HG02798 (cell line): ENCODE measurements at regions not wholly inside any gene's neighbourhood (a gene's known extent, or its start where the extent isn't known, plus 50 kb on each side); places are given as distances from the start of the nearest gene placed in this dataset.

Source experiments
- ATAC-seq: cut with Tn5 transposase; IDR thresholded peaks from one replicate; pipeline ENCODE4 v1.9.1; 2021; ENCODE audit warnings: mild to moderate bottlenecking; ENCODE audit not compliant: unreplicated experiment, poor library complexity

DNA sequence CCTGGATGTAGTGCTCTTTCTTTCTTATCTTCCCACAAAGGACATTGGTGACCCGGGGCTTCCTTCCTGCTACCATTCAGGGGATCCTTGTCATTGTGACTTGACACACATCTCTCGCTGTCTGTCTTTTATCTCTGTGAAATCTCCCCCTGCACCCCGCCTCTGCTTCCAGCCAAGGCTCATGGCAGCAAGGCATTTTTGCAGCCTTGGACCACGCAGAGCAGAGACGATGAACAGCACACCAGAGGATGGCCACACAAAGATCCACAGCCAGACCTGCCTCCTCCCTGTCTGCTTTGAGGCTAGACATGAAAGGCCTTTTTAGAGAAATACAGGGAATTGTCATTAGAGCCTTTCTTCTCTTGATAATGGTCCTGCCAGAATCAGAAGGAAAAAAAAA lies 549.1 kb downstream of the CDK5RAP2 start:
- no peak for ATAC-seq

- no peak for ATAC-seq
These were observed 561.4 kb downstream of the CDK5RAP2 start for GRCh38 chr9:120018550-120018949.

DNA sequence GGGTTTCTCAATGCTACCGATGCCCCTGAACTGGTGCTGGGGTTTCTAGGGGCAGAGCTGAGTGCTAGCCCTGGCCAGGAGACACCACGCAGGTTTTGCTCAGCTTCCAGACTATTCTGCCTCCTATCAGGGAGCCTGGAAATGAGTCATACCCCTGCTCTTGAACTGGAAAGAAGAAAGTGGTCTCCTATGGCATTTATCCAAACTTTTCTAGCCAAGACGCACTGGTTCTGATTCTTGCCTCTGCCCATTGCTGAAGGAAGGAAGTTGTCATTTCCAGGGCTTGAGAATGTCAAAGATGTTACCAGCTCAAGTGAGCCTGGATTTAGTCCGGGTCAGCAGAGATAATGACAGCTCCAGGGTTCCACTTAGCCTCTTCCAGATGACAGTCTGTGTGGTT lies 561.9 kb downstream of the CDK5RAP2 start:
- ATAC-seq, result no peak

DNA sequence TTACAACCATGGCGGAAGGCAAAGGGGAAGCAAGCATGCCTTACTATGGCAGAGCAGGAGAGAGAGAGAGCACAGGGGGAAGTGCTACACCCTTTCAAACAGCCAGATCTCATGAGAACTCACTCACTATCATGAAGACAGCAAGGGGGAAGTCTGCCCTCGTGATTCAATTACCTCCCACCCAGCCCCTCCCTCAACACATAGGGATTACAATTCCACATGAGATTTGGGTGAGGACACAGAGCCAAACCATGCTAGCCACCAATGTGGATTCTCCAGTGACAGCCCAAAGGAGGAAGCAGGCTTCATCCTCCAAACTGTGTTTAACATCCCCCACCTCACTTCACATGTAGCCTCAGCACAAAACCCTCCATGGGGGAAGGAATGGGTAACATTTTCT lies 563.7 kb downstream of the CDK5RAP2 start:
- ATAC-seq, result no peak

DNA sequence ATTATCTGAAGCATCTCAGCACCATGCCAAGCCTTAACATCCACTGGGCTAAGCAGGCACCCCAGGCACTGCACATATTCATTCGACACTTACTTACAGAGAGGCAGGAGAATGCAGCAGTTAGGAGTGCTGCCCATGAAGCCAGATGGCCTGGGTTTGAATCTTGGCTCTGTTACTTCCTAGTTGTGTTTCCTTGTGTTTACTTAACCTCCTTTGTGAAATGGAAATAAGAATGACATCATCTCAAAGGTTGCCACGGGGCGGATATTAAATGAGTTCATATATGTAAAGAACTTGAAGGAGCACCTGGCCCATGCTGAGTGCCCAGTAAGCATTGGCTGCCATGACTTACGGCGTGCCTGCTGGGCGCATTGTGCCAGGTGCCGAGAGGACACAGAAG lies 565.2 kb downstream of the CDK5RAP2 start:
- no peak for ATAC-seq

DNA sequence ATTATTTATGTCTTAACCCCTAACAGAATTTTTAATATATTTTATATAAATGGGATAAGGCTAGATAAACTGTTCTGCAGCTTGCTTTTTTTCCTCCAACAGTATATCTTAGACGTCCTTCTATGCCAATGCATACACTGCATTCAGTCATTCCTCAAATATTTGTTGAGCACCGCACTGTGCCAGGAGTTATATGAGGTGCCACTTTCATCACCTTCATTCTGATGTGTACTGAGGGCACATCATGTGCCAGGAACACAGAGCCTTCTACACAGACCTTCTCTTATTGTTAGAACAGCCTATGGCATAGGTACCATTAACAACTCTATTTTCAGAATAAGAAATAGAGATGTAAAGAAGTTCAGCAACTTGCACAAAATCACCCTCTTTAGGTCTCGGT lies 570.1 kb downstream of the CDK5RAP2 start:
- ATAC-seq, result no peak

- ATAC-seq, result no peak
These were observed 578.4 kb downstream of the CDK5RAP2 start for GRCh38 chr9:120001536-120001935.

- ATAC-seq, result no peak
These were observed 581.4 kb downstream of the CDK5RAP2 start for GRCh38 chr9:119998614-119999013.

- ATAC-seq, result no peak
These were observed 588.2 kb downstream of the CDK5RAP2 start for GRCh38 chr9:119991797-119992196.

- ATAC-seq, result no peak
These were observed 593.3 kb downstream of the CDK5RAP2 start for GRCh38 chr9:119986713-119987112.

DNA sequence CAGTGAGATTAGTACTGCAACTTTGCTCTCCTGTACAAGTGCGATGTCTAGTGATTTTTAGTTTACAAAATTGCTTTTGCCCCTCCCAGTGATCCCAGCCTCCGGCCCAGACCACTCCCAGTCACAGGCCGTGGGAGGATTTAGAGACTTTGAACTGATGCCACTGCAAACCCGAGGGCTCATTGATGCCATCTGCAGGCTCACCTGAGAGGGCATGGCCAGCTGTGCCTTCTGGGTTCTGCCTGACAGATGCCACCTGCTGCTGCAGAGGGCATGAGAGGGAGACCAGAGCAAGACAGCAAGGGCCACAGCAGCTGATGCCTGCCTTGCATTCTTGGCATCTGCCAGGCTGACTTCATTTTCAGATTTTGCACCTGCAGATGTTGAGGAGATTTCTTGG lies 593.8 kb downstream of the CDK5RAP2 start:
- no peak for ATAC-seq

GRCh38 chr9:119974026-119974425 lies 604.8 kb upstream of the BRINP1 start:
- no peak for ATAC-seq

- ATAC-seq, result peak; percentile 96
These were observed 599.8 kb upstream of the BRINP1 start for GRCh38 chr9:119968836-119969707.

DNA sequence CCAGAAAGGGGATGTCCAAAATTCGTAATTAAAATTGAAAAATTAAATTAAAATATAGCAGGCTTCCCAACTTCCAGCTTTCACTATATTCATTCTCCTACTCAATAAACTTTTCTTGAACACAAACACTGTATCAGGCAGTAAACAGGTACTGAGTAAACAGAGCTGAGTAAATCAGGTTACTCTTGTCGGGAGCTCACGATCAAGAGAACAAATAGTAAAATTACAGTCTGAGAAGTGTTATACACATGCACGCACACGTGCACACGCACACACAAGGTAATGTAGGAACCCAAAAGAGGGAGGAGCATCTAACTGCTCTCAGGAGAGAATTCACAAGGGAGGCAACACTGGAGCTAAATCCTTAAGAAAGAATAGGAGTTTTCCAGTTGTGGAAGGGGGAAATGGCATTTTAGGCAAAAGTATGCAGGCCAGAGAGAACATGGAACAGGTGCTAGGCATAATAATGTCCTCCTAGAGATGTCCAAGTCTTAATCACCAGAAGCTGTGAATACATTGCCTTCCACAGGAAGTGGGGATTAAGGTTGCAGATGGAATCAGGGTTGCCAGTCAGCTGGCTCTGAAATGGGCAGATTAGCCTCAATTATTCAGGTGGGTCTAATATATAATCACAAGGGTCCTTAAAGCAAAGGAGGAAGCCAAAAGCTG lies 598.8 kb upstream of the BRINP1 start:
- ATAC-seq, result no peak

- ATAC-seq, result no peak
These were observed 594.6 kb upstream of the BRINP1 start for GRCh38 chr9:119963798-119964372.

DNA sequence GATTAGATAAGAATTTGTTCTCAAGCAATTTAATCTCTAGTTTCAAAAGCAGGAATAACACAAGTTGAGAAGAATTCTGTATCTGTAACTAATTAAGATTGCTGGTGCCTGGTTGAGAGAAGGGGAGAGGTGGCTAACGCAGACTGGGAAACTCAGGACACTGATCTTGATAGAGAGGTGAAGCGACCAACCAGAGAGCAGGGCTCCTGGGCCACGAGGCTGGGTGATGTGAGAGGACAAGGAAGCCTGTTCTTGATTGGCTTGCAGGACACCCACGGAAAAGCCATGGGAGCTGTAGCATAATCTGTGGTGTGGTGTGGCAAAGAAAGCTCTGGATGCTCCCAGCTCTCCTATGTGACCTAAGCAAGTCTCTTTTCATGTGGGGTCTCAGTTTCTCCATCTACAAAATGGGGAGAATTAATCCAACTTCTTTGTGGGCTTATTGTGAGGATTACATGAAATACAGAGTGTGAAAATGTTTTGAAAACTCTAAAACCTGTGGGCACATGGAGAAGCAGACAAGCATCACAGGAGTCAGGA lies 594.1 kb upstream of the BRINP1 start:
- ATAC-seq, result no peak

- ATAC-seq, result no peak
These were observed 592.7 kb upstream of the BRINP1 start for GRCh38 chr9:119961774-119962424.

GRCh38 chr9:119959846-119960545 lies 590.8 kb upstream of the BRINP1 start:
- no peak for ATAC-seq

DNA sequence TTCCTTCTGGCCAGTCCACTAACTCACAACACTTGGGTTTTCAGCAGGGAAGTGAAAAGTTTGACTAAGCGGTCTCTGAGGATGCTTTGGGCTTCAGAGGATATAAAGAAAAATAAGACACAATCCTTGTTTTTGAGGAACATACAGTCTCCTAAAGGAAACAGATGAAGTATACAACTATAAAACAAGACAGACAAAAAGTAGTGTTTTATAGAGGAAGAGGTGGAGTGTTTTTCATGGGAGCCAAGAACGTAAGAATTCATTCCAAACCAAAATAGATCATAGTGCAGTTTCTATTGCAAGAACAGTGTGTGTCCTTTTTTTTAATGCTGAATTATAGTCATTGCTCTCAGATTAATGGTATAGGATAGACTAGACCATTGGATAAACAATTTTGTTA lies 586.9 kb upstream of the BRINP1 start:
- ATAC-seq, result no peak

GRCh38 chr9:119955276-119955675 lies 586.0 kb upstream of the BRINP1 start:
- no peak for ATAC-seq
